ENCODE measurements at regions not wholly inside any gene's neighbourhood (a gene's known extent, or its start where the extent isn't known, plus 50 kb on each side); places are given as distances from the start of the nearest gene placed in this dataset.
"Not testable (repeated sequence)": the region's sequence is repeated elsewhere in the genome, so short reads cannot be mapped to it uniquely, and the experiment has no call there.

GRCh38 chr2:22984152-22984551, 400.8 kb upstream of the KLHL29 start:
- TF ChIP-seq CTCF (IDR thresholded peaks at IDR 0.05; ENCODE audit: low read depth, low read length); EZH2phosphoT487 (IDR thresholded peaks at IDR 0.05; ENCODE audit: low read depth): not testable (repeated sequence)
